ENCODE measurements at regions not wholly inside any gene's neighbourhood (a gene's known extent, or its start where the extent isn't known, plus 50 kb on each side); places are given as distances from the start of the nearest gene placed in this dataset.

DNA sequence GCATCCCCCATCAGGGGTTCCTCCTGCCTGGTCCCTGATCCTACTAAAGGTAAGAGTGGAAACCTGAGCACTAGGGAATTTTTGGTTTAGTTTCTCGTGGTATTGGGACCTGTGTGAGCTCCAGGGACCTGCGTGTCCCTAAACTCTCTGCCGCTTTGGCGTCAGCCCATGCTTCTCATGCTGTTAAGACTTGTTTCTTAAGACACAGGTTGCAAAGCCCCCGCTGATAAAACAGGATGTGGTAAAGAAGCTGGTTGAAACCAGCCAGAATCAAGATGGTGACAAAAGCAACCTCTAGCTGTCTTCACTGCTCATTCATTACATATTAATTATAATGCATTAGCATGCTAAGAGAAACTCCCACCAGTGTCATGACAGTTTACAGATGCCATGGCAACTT lies 64.6 kb downstream of the LYZL4 start:
- TF ChIP-seq SP1 (CRISPR knock-in tag; conservative IDR thresholded peaks at IDR 0.05): no peak
- no peak for TF ChIP-seq TEAD1 (CRISPR knock-in tag; IDR thresholded peaks at IDR 0.05)
- no peak for TF ChIP-seq ZNF232 (CRISPR knock-in tag; IDR thresholded peaks at IDR 0.05)
- TF ChIP-seq, protein P1, sequence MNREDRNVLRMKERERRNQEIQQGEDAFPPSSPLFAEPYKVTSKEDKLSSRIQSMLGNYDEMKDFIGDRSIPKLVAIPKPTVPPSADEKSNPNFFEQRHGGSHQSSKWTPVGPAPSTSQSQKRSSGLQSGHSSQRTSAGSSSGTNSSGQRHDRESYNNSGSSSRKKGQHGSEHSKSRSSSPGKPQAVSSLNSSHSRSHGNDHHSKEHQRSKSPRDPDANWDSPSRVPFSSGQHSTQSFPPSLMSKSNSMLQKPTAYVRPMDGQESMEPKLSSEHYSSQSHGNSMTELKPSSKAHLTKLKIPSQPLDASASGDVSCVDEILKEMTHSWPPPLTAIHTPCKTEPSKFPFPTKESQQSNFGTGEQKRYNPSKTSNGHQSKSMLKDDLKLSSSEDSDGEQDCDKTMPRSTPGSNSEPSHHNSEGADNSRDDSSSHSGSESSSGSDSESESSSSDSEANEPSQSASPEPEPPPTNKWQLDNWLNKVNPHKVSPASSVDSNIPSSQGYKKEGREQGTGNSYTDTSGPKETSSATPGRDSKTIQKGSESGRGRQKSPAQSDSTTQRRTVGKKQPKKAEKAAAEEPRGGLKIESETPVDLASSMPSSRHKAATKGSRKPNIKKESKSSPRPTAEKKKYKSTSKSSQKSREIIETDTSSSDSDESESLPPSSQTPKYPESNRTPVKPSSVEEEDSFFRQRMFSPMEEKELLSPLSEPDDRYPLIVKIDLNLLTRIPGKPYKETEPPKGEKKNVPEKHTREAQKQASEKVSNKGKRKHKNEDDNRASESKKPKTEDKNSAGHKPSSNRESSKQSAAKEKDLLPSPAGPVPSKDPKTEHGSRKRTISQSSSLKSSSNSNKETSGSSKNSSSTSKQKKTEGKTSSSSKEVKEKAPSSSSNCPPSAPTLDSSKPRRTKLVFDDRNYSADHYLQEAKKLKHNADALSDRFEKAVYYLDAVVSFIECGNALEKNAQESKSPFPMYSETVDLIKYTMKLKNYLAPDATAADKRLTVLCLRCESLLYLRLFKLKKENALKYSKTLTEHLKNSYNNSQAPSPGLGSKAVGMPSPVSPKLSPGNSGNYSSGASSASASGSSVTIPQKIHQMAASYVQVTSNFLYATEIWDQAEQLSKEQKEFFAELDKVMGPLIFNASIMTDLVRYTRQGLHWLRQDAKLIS (CRISPR knock-in tag; IDR thresholded peaks at IDR 0.05; ENCODE audit: borderline replicate concordance): no peak
- TF ChIP-seq ZBTB43 (CRISPR knock-in tag; IDR thresholded peaks at IDR 0.05): no peak
- no peak for TF ChIP-seq ZNF263 (CRISPR knock-in tag; IDR thresholded peaks at IDR 0.05; ENCODE audit: low read depth)
- Mint-ChIP-seq H3K4me3 (no peak overlapping the region), H3K4me1 (no peaks in the 10 kb centered on the region), H3K27me3 (ENCODE audit: low read depth) (no peaks in the 10 kb centered on the region; the same call in none of the 2 replicates), H3K9me3 (peaks cover 8% of the 10 kb centered on the region), H3K27ac (no peak overlapping the region), H3K36me3 (no peaks in the 10 kb centered on the region)
- POLR2A ChIA-PET: no interaction called here
- CTCF ChIA-PET: no interaction called here
- ATAC-seq: no peak
- DNase-seq (ENCODE audit: low spot score): no peak

- ChIA-PET POLR2A (no interaction called here), CTCF (no interaction called here)
- H3K9me3 Mint-ChIP-seq: peaks cover 11% of the 10 kb centered on the region; the same call in 1 of the 2 replicates
- ATAC-seq: no peak
- no peak overlapping the region for H3K4me3 Mint-ChIP-seq
- TF ChIP-seq GTF2I (CRISPR knock-in tag; conservative IDR thresholded peaks at IDR 0.05) (no peak), ZNF317 (CRISPR knock-in tag; IDR thresholded peaks at IDR 0.05; ENCODE audit: borderline replicate concordance, low read depth) (no peak), FOXK1 (CRISPR knock-in tag; IDR thresholded peaks at IDR 0.05) (no peak), OVOL2 (CRISPR knock-in tag; IDR thresholded peaks at IDR 0.05; ENCODE audit: borderline replicate concordance) (no peak), ZNF138 (CRISPR knock-in tag; conservative IDR thresholded peaks at IDR 0.05) (no peak), SOX15 (CRISPR knock-in tag; IDR thresholded peaks at IDR 0.05) (no peak), IRF2 (CRISPR knock-in tag; IDR thresholded peaks at IDR 0.05; ENCODE audit: borderline replicate concordance, low read depth) (no peak)
- no peaks in the 10 kb centered on the region for H3K36me3 Mint-ChIP-seq
- no peaks in the 10 kb centered on the region for H3K4me1 Mint-ChIP-seq
- H3K27ac Mint-ChIP-seq: no peak overlapping the region
- DNase-seq (ENCODE audit: low spot score): no peak
- no peaks in the 10 kb centered on the region; the same call in none of the 2 replicates for H3K27me3 Mint-ChIP-seq (ENCODE audit: low read depth)
Observed at GRCh38 chr3:42340466-42340865, 69.9 kb downstream of the LYZL4 start.

- no peaks in the 10 kb centered on the region for H3K4me1 Mint-ChIP-seq
- ChIA-PET CTCF (no interaction called here), POLR2A (no interaction called here)
- H3K27ac Mint-ChIP-seq: no peak overlapping the region
- H3K36me3 Mint-ChIP-seq: no peaks in the 10 kb centered on the region
- no peak overlapping the region for H3K4me3 Mint-ChIP-seq
- H3K9me3 Mint-ChIP-seq: peaks cover 11% of the 10 kb centered on the region; the same call in 1 of the 2 replicates
- TF ChIP-seq, protein P2, sequence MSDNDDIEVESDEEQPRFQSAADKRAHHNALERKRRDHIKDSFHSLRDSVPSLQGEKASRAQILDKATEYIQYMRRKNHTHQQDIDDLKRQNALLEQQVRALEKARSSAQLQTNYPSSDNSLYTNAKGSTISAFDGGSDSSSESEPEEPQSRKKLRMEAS (CRISPR knock-in tag; IDR thresholded peaks at IDR 0.05): no peak
- TF ChIP-seq ATF1 (CRISPR knock-in tag; IDR thresholded peaks at IDR 0.05): no peak
- H3K27me3 Mint-ChIP-seq (ENCODE audit: low read depth): no peaks in the 10 kb centered on the region; the same call in none of the 2 replicates
- no peak for ATAC-seq
- DNase-seq (ENCODE audit: low spot score): no peak
Observed at GRCh38 chr3:42339321-42339720, 71.1 kb downstream of the LYZL4 start.

DNA sequence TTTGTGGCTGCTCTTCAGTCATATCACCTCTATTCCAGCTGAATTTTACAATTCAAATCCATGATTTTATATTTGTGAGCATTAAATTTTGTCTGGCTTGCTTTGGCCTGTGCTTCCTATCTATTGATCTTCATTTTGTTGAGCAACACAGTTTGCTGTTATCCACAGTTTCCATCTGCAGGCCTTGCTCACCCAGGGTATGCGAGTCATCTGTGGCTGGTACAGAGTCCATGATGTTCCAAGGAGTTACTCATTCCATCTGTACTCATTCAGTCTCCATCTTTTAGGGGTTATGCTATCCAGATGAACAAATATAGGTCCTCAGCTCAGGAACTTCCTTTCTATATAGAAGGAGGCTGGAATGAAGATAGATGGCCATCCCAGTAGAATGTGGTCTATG lies 70.1 kb upstream of the CCK start:
- Mint-ChIP-seq H3K4me1 (no peaks in the 10 kb centered on the region), H3K36me3 (no peaks in the 10 kb centered on the region), H3K9me3 (peaks cover 10% of the 10 kb centered on the region), H3K27ac (no peak overlapping the region), H3K27me3 (ENCODE audit: low read depth) (no peaks in the 10 kb centered on the region; the same call in 1 of the 2 replicates), H3K4me3 (no peak overlapping the region)
- POLR2A ChIA-PET: no interaction called here
- no peak for ATAC-seq
- CTCF ChIA-PET: no interaction called here
- no peak for DNase-seq (ENCODE audit: low spot score)
- TF ChIP-seq GABPB1 (CRISPR knock-in tag; IDR thresholded peaks at IDR 0.05): no peak
- no peak for TF ChIP-seq PREB (CRISPR knock-in tag; IDR thresholded peaks at IDR 0.05; ENCODE audit: borderline replicate concordance)
- TF ChIP-seq ZBTB43 (CRISPR knock-in tag; IDR thresholded peaks at IDR 0.05): no peak
- no peak for TF ChIP-seq ATF3 (CRISPR knock-in tag; conservative IDR thresholded peaks at IDR 0.05)
- TF ChIP-seq NFYB (CRISPR knock-in tag; conservative IDR thresholded peaks at IDR 0.05; ENCODE audit: low read depth): no peak
- no peak for TF ChIP-seq RELA (CRISPR knock-in tag; IDR thresholded peaks at IDR 0.05; ENCODE audit: borderline replicate concordance)
- no peak for TF ChIP-seq TP53 (CRISPR knock-in tag; IDR thresholded peaks at IDR 0.05)
- TF ChIP-seq SOX15 (CRISPR knock-in tag; IDR thresholded peaks at IDR 0.05): no peak
- TF ChIP-seq NR1H2 (CRISPR knock-in tag; IDR thresholded peaks at IDR 0.05): no peak
- TF ChIP-seq SMAD3 (CRISPR knock-in tag; IDR thresholded peaks at IDR 0.05; ENCODE audit: borderline replicate concordance): no peak
- no peak for TF ChIP-seq NR2C2 (CRISPR knock-in tag; IDR thresholded peaks at IDR 0.05)
